ENCODE measurements at regions not wholly inside any gene's neighbourhood (a gene's known extent, or its start where the extent isn't known, plus 50 kb on each side); places are given as distances from the start of the nearest gene placed in this dataset.
"Not testable (repeated sequence)": the region's sequence is repeated elsewhere in the genome, so short reads cannot be mapped to it uniquely, and the experiment has no call there.

- not testable (repeated sequence) for TF ChIP-seq CTCF, POLR2A (IDR thresholded peaks at IDR 0.05)
Measured at GRCh38 chr5:108558840-108559239, 176.9 kb upstream of the FBXL17 start.

Measured in lower leg skin (tissue), 3 donors.